Glutamatergic neuron (in vitro differentiated cells): ENCODE measurements at regions not wholly inside any gene's neighbourhood (a gene's known extent, or its start where the extent isn't known, plus 50 kb on each side); places are given as distances from the start of the nearest gene placed in this dataset.

Source experiments
- DNase-seq: peaks from one replicate; pipeline ENCODE4 v3.0.0; 2022
- H3K27ac Mint-ChIP-seq: one replicate; pipeline ENCODE4 v1.8.0; 2020; ENCODE audit warnings: mild to moderate bottlenecking, mixed read lengths, inconsistent platforms; ENCODE audit not compliant: unreplicated experiment
- H3K27me3 Mint-ChIP-seq: one replicate; pipeline ENCODE4 v1.8.0; 2020; ENCODE audit warnings: mild to moderate bottlenecking, moderate library complexity, mixed read lengths, inconsistent platforms; ENCODE audit not compliant: unreplicated experiment
- H3K36me3 Mint-ChIP-seq: one replicate; pipeline ENCODE4 v1.8.0; 2020; ENCODE audit warnings: mild to moderate bottlenecking, mixed read lengths, inconsistent platforms; ENCODE audit not compliant: unreplicated experiment
- H3K4me1 Mint-ChIP-seq: one replicate; pipeline ENCODE4 v1.8.0; 2020; ENCODE audit warnings: mild to moderate bottlenecking, low read depth, mixed read lengths, inconsistent platforms; ENCODE audit not compliant: unreplicated experiment
- H3K4me3 Mint-ChIP-seq: one replicate; pipeline ENCODE4 v1.8.0; 2020; ENCODE audit warnings: mild to moderate bottlenecking, mixed read lengths, inconsistent platforms; ENCODE audit not compliant: unreplicated experiment
- H3K9me3 Mint-ChIP-seq: one replicate; pipeline ENCODE4 v1.8.0; 2020; ENCODE audit warnings: mild to moderate bottlenecking, moderate library complexity, mixed read lengths, inconsistent platforms; ENCODE audit not compliant: unreplicated experiment
- CTCF ChIP-seq: fragments of 200-600 bp; sonication (generic); IDR thresholded peaks from one replicate; pipeline ENCODE4 v1.5.0; 2021; ENCODE audit not compliant: partially characterized antibody, unreplicated experiment

GRCh38 chr15:54841701-54842305, 354.9 kb downstream of the RSL24D1 start:
- no peaks in the 10 kb centered on the region for H3K9me3 Mint-ChIP-seq
- no peaks in the 10 kb centered on the region for H3K27me3 Mint-ChIP-seq
- no peak overlapping the region for H3K4me3 Mint-ChIP-seq
- H3K4me1 Mint-ChIP-seq: no peaks in the 10 kb centered on the region
- no peak for TF ChIP-seq CTCF
- H3K27ac Mint-ChIP-seq: no peak overlapping the region
- no peak for DNase-seq
- no peaks in the 10 kb centered on the region for H3K36me3 Mint-ChIP-seq

- no peaks in the 10 kb centered on the region for H3K9me3 Mint-ChIP-seq
- no peak overlapping the region for H3K27ac Mint-ChIP-seq
- H3K4me1 Mint-ChIP-seq: no peaks in the 10 kb centered on the region
- TF ChIP-seq CTCF: no peak
- DNase-seq: no peak
- no peak overlapping the region for H3K4me3 Mint-ChIP-seq
- H3K36me3 Mint-ChIP-seq: no peaks in the 10 kb centered on the region
- H3K27me3 Mint-ChIP-seq: no peaks in the 10 kb centered on the region
Observed at GRCh38 chr15:54840621-54841398, 355.9 kb downstream of the RSL24D1 start.

GRCh38 chr15:54839379-54839778, 357.4 kb downstream of the RSL24D1 start:
- Mint-ChIP-seq H3K27ac (no peak overlapping the region), H3K9me3 (no peaks in the 10 kb centered on the region), H3K36me3 (no peaks in the 10 kb centered on the region), H3K4me1 (no peaks in the 10 kb centered on the region), H3K4me3 (no peak overlapping the region), H3K27me3 (peaks cover 2% of the 10 kb centered on the region)
- DNase-seq: no peak
- no peak for TF ChIP-seq CTCF

GRCh38 chr15:54836052-54836795, 360.5 kb downstream of the RSL24D1 start:
- H3K4me1 Mint-ChIP-seq: no peaks in the 10 kb centered on the region
- H3K27ac Mint-ChIP-seq: no peak overlapping the region
- H3K4me3 Mint-ChIP-seq: no peak overlapping the region
- H3K27me3 Mint-ChIP-seq: peaks cover 2% of the 10 kb centered on the region
- no peaks in the 10 kb centered on the region for H3K9me3 Mint-ChIP-seq
- no peak for TF ChIP-seq CTCF
- DNase-seq: no peak
- no peaks in the 10 kb centered on the region for H3K36me3 Mint-ChIP-seq
